HL-60/S4 (cell line): ENCODE measurements at regions not wholly inside any gene's neighbourhood (a gene's known extent, or its start where the extent isn't known, plus 50 kb on each side); places are given as distances from the start of the nearest gene placed in this dataset.
"Not testable (repeated sequence)": the region's sequence is repeated elsewhere in the genome, so short reads cannot be mapped to it uniquely, and the experiment has no call there.

ENCODE experiments used
- in situ Hi-C: fragments of 300-500 bp; cut with MboI; formaldehyde crosslinking; loops from 2 replicates; pipeline ENCODE4 v1.14.3; 2022; ENCODE audit warnings: low sequenced_read_pairs

DNA sequence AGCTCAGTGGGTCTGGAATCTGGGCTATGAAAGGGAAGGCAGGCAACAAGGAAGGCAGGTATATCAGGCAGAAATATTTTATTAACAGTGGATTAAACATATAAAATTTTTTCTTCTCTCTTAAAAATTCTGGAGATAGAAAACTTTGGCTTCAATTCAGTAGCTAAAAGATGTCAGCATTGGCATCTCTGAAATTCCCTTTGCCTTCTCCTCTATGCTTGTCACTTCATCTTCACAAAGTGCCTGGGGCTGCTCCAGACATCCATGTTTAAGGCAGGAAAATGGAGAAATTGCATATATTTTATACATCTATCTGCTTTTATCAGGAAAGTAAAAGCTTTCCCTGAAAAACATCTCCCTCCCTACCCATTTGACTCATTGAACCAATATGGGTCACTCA lies 894.1 kb upstream of the API5 start:
- in situ Hi-C loops: no loop called here

DNA sequence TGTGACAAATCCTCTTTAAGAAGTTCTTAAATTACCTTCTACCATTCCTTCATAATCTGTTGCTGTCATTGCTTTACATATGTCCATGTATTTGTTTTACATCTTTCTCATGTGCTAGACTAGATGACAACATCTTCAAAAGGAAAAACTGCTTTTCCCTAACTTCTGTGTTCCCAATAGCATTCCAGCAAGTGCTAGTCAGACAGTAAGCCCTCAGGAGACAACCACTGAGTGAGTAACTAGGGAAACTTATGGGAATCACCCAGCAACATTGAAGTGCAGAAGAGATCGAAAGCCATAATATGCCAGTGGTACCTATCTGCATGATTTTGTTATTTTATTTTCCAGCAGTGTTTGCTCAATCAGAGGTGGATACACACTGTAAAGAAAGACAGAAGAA lies 889.7 kb upstream of the API5 start:
- in situ Hi-C loops: no loop called here

DNA sequence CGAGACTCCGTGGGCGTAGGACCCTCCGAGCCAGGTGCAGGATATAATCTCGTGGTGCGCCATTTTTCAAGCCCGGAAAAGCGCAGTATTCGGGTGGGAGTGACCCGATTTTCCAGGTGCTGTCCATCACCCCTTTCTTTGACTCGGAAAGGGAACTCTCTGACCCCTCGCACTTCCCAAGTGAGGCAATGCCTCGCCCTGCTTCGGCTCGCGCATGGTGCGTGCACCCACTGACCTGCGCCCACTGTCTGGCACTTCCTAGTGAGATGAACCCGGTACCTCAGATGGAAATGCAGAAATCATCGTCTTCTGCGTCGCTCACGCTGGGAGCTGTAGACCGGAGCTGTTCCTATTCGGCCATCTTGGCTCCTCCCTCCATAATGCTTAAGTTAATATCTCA lies 876.9 kb upstream of the API5 start:
- in situ Hi-C loops: not testable (repeated sequence)

DNA sequence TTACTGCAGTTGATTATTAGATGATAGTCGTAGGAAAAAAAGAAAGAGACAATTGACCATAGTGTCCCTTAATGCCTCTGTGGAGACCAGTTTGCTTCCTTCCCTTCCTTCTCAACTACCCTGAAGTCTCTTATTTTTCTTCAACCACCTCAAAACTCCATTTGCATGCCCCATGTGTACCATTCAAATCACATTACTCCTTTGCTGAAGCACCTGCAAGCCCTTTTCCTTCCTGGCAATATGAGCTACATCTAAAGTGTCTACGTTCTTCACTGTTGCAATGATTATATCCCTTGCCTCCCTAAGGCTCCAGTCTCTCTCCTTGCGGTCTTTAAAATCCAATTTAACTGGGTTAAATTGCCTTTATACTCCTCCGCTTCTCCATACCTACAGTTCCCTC lies 867.4 kb upstream of the API5 start:
- in situ Hi-C loops: no loop called here

DNA sequence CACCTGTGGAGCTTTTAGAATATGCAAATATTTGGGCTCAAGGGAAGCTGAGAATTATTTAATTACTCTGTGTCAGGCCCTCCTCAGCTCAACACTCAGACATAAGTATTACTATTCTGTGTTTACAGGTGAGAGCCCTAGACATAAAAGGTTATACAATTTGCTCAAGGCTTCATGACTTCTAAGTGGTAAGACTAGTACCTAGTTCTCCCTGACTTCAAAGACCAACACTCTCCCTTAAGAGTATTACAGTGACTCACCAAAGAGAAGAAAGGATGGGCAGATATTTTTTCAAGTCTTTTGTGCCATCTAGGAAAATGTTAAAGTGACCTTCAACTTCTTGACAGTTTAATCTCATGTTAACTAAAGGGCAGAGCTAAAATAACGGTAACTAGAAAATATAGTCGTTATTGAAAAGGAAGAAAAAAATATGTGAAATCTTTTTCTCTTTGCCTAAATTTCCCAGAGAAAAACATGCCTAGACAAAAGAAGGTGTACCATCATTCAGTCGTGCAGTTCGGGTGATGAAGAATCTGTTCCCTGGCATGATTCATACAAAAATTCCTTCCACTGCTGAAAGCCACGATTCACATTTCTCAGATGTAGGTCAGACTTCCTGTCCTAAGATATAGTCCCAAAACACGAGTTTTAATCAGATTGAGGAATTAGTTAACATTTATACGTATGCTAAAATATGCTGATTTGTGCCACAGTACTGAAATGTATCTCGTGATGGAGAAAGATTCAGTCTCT lies 849.1 kb upstream of the API5 start:
- in situ Hi-C loops: no loop called here

DNA sequence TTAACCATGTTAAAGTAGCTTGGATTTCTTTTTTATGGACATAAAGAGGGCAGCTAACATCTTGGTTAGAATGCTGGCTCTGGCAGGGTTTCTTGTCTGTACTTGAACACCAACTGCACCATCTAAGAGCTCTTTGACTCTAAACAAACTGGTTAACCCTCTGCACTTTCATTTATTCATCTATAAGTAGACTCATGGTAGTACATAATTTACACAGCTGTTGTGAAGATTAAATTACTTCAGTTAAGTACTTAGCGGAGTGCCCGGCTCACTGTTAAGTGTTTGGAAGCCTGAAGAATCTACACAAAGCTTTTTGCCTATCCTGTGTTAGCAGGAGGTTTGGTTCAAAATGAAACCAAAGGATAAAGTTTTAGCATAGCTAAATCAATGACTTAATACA lies 846.2 kb upstream of the API5 start:
- in situ Hi-C loops: no loop called here

DNA sequence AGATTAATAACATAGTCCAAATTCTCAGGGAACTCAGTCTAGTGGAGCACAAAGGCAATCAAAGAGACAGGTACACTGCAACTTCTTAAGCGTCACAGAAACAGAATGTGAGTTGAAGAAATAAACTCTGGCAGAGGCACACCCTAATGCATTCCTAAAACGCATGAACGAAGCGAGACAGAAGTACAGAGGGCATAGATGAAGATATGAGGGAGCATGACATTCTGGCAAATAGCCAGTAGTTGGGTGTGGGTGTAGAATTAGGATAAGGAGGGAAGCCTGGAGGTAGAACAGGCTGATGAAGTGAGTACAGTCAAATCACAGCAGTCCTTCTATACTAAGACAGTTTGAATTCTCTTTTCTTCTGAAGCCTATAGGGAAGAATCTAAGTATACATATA lies 838.7 kb upstream of the API5 start:
- in situ Hi-C loops: no loop called here

DNA sequence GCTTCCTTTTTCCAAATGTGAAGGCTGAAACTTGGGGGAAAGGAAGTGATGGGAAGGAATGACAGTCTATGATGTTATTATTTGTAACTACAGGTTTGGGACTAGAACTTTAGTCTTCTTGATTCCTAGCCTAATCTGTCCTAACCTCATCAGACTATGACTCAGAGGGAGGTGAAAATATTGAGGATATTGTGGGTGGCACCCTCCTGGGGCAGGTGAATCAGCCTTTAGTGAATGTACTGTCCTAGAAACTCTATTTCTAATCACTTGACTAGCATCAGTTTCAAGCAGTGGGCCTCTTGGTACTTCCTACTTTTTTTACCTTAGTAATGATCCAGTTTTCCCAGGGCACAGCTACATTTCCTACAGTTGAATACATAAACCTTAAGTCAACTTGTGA lies 829.0 kb upstream of the API5 start:
- in situ Hi-C loops: no loop called here

DNA sequence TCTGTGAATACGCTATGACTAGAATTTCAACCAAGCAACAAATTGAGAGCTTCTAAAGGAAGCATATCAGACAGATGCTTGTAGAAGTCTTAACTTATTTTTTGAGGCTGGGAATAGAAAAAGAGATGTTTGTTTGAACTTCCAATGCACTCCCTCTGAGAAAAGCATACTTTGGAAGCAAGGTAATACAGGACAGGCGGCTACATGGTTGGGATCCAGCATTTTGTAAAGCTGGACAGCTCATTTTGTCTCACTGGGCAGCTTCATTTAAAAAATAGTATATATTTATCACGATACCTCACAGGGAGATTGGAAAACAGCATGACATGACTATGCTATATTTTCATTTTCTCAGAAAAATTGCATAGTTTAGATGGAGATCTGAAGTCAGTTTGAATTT lies 821.3 kb upstream of the API5 start:
- in situ Hi-C loops: no loop called here

DNA sequence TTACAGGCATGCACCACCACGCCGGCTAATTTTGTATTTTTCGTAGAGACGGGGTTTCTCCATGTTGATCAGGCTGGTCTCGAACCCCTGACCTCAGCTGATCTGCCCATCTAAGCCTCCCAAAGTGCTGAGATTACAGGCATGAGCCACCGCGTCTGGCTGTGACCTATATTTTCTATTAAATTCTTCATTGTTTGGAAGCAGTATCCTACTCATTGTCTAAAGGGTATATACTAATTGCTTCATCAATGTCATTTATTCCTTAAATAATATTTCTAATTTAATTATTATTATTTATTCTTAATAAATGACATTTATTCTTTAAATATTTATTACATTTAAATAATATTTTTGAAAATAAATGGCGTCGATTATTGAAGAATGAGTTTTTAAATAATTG lies 817.3 kb upstream of the API5 start:
- in situ Hi-C loops: no loop called here

DNA sequence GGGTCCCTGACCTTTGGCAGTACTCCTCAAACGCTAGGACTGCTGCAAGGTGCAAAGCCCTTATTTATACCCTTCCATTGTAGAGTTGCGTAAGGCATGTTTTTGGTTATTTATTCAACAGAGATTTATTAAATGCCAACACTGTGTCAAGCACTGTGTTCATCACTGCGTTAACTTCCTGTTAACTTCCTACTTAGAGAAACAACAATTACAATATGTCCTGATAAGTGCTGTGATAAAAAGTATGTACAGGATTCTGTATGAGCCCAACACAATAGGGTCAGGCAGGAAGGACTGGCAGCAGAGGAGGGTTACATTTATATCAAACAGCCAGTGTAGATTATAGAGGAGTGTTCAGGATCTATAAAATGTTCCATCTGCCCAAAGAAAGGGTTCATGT lies 812.8 kb upstream of the API5 start:
- in situ Hi-C loops: no loop called here

DNA sequence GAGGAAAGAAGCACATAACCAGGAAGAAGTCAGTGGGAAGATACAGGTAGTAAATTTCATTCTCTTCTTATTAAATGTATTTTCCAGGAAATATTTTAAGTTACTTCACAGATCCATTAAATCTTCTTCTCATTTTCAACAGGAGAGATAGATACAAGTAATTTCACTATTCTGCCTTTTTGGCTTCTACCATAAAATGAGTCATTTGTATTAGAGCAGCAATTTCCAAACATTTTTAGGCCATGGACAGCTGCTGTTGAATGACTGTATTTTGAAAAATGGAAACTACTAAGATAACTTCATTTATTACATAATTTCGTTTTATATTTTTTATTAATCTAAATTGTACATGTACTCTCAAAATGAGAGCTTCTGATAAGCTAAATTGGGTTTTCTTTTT lies 809.6 kb upstream of the API5 start:
- in situ Hi-C loops: no loop called here

DNA sequence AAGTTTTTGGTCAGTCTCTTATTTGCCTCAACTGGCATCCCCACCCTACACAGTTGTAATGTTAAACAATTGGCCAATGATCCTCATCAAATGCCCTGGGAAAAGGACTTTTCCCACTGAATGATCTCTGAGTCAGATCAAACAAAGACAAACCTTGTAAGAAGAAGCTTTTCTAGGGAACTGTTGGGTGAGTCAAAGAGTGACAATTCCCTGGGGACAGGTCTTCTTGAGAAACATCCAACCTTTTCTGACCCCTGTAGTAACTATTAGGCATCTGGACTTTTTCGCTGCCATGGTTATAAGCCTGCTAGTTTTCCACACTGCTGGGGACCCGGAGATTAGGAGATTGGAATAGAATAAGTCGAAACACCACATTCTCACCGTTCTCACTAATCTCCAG lies 789.8 kb upstream of the API5 start:
- in situ Hi-C loops: no loop called here

DNA sequence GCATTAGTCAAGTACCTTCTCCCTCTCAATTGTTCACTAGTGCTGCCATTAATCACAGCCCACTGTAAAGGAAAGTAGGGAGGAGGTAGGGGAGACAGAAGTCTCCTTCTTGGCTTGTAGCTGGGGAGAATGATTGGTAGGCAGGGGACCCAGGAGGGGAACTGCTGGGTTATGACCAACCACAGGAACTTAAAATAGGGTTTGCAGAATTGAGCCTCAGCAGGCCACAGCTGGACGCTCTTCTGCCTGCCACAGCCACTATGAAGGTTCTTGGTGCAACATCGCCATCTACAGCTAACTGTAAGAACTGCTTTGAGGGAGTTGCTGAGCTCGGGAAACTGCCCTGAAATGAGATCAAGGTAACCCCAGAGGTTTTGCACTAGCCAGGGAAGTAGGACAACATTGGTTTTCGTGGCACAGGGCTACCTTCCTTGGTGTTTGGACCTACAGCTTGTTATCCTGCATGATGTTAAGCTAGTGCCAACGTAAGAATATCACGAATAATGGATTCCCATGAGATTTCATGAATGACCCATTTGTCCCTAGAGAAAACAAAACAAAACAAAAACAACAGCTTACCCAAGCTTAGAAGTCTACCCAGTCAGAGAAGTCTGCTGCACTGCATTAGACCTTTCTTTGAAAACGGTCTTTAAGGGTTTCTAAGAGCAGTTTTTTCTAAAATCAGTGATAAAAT lies 787.1 kb upstream of the API5 start:
- in situ Hi-C loops: loop anchor here (25.0 kb wide), 1 partner anchor 1062 kb away; the partner anchor contains the start of gene LRRC4C

DNA sequence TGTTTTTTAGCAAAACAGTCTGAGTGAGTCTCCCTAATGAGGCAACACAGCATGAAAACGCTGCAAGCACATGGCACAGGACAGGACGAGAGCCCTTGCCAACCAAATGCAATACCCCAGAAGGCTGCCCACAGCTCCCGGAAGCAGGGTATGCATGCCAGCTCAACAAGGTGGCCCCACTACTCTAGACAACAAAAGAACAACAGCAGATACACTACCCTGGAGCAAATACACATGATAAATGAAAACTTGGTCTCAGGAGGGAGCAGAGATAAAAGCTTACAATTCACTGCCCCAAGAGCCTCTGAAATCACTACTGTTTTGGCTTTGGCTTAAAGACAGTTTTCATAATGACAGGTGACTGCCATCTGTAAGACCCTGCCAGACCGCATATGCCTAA lies 785.4 kb upstream of the API5 start:
- in situ Hi-C loops: loop anchor here (25.0 kb wide), 1 partner anchor 1064 kb away; the partner anchor contains the start of gene LRRC4C

DNA sequence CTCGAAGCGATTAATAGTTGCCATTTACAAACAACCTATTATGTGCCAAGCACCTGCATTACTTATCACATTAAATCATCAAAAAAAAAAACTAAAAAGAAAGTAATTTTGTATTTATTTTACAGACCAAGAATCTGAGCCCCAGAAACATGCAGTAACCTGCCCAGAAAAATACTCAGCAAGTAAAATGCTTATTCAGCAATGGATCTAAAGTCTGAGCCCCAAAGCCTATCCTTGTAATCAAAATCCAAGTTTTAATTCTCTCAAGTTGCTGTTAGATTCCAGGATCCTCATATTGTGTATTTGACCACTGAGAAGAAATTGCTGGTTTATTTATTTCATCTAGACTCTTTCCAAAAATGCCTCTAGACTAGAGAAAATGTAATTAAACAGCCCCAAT lies 783.3 kb upstream of the API5 start:
- in situ Hi-C loops: loop anchor here (25.0 kb wide), 1 partner anchor 1066 kb away; the partner anchor contains the start of gene LRRC4C

DNA sequence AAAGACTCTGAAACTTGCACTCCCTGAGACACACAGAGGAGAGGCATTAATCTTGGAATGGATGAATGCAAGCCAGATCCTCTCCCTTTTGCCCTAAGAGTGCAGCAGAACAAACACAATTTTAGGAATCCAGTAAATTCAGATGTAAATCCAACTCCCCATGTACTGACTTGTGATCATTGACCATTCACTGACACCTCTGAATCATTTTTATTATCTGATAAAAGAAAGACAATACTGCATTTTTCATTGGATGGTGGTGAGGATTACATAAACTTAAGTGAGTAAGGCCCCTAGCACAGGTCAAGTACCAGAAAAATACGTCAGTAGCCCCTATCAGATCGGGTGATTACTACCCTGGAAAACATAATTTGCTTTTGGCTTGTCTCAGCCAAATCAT lies 782.9 kb upstream of the API5 start:
- in situ Hi-C loops: loop anchor here (25.0 kb wide), 1 partner anchor 1067 kb away; the partner anchor contains the start of gene LRRC4C

DNA sequence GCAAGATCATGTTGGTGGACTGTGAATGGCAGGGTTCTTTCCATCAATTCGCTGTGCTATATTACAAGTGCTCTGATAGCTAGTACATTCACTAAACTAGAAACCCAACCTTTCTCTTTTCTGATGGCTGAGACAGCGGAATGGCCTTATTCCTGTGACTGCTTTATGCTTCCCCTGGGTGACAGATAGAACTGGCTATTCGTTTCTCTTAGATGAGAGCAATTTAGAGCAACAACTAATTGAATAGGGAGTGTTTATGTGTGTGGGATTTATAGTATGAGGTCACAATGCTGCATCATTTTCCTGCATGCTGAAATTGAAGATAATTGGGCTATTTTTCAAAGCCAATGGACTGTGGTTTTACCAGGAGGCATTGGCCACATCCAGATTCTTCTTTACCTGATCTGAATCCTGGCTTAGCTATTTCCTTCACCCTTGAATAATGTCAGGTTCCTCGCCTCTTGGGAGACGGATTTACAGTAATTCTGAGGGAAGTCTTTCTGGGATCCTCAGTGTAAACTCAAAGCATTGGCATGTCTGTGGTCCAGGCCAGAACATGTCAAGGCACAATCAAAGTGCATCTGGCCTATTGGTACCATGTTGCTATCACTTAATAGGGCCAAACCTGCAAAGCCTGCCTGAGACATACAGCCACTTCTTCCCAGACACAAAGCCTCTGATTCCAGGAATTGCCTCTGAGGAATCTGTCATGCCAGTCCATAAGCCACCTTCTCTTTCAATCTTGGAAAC lies 775.0 kb upstream of the API5 start:
- in situ Hi-C loops: loop anchor here (25.0 kb wide), 1 partner anchor 1074 kb away; the partner anchor contains the start of gene LRRC4C

DNA sequence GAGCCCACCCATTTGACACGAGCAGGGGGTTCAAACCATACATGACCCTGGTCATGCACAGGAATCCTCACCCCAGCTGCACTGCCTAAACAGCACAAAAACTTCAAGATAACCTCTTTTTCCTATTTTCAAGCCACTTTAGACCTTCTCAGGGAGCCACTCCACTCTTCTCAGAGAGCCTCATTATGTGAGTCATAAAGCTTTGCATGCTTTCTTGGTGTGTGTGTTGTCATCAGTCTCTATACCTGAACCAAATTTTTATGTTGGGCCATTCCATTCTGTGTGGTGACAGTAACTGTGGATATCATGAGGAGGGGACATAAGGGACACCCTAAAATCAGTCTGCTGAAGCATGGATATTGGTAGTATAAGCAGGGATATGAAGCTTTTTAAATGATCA lies 769.5 kb upstream of the API5 start:
- in situ Hi-C loops: loop anchor here (25.0 kb wide), 1 partner anchor 1080 kb away; the partner anchor contains the start of gene LRRC4C

DNA sequence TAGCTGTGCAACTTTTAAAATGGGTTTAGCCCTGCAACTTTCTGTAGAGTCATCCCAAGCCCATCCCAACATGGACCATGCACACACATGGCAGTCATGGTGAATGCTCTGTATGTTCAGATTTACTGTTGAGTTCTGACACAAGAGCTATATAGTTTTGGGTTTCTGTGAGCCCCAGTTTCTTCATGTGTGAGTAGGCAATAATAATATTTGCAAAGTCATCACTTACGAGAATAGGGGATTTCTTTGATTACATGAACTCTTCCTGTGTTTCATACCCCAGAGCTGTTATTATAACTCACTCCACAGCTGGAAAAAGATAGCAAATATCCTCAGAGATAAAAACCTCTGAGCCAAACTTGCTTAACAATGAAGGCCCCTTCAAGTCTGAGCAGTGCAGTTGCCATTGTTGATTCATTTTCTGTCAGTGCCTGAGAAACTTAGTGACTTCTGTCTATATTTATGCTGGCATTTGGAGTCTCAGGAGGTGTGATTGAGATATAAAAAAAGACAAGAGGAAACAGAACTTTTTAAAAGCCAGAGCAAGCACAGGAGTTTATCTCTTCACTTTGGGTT lies 767.9 kb upstream of the API5 start:
- in situ Hi-C loops: loop anchor here (25.0 kb wide), 1 partner anchor 1082 kb away; the partner anchor contains the start of gene LRRC4C

DNA sequence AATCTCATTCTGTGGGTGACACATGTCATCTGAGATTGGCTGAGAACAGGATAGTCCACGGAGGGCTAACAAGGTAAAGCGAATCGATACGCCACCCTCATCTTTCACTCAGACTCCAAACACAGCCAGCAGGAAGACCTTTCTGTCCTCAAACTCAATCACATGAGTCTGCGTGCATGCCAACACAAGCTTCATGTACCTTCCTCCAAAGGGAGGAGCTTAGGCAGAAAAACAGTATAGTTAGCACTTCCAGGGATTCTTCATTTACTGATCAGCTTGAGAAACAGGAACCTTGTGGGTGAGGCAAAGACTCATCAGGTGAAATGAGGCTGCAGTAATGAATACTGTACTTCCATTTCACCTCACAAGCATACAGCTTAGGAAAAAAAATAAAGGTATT lies 767.1 kb upstream of the API5 start:
- in situ Hi-C loops: loop anchor here (25.0 kb wide), 1 partner anchor 1082 kb away; the partner anchor contains the start of gene LRRC4C
